ENCODE measurements at regions not wholly inside any gene's neighbourhood (a gene's known extent, or its start where the extent isn't known, plus 50 kb on each side); places are given as distances from the start of the nearest gene placed in this dataset.
"Not testable (repeated sequence)": the region's sequence is repeated elsewhere in the genome, so short reads cannot be mapped to it uniquely, and the experiment has no call there.

DNA sequence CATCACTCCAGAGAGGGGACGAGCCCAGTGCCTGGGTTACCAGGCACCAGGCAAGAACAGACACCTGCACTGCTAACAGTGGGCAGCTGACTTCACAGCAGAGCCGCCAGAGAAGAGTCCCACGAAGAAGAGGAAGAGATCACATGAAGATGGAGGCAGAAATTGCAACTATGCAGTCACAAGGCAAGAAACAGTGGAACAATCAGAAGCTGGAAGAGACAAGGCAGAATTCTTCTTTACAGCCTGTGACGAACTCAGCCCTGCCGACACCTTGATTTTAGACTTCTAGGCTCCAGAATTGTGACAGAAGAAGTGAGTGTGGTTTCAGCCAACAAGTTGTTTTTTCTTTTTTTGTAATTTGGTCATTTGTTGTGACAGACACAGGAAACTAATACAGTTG lies 59.2 kb downstream of the IL12A start:
- no peak for DNase-seq (ENCODE audit: low spot score)

DNA sequence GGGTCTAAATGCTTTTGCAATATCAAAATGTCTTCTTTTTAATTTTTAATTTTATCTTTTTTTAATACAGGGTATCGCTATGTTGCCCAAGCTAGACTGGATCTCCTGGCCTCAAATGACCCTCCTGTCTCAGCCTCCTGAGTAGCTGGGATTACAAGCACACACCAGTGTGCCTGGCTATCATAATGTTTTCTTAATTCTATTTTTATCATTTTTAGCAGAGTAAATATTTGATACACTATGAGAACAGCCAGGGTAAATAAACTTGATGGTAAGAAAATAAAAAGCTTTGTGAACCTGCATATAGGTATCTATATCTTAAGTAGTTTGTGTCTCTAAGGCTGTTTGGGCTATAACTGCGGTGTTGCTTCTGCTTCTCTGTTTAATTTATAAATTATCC lies 60.4 kb downstream of the IL12A start:
- DNase-seq (ENCODE audit: low spot score), result no peak

DNA sequence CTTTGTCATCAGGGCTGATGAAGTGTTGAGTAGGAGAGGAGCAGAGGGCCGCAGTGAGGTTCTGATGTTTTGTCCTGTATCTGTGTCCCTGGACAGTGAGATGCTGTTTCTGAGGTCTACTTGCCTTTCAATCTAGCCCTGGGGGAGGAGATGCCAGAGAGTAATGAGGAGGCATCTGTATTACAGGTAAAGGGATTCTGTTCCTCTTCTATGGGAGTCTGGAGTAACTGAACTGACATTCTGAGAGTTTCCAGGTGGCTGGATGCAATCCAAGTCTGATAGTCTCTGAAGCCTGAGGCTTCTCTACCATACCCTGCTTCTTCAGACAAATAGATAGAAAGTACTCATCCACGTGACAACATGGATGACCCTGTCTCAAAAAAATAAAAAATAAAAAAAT lies 60.9 kb downstream of the IL12A start:
- DNase-seq (ENCODE audit: low spot score), result no peak

DNA sequence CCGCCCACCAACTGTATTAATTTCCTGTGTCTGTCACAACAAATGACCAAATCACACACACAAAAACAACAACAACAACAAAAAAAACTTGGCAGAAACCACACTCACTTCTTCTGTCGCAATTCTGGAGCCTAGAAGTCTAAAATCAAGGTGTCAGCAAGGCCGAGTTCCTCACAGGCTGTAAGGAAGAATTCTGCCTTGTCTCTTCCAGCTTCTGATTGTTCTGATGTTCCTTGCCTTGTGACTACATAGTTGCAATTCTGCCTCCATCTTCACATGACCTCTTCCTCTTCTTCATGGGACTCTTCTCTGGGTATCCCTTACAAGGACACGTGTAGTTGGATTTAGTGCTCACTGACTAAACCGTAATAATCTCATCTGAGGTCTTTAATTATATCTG lies 61.4 kb downstream of the IL12A start:
- DNase-seq (ENCODE audit: low spot score), result no peak

- DNase-seq (ENCODE audit: low spot score), result no peak
Measured at GRCh38 chr3:160052385-160053047, 63.9 kb downstream of the IL12A start.

- DNase-seq (ENCODE audit: low spot score), result no peak
Measured at GRCh38 chr3:160053048-160053391, 64.4 kb downstream of the IL12A start.

DNA sequence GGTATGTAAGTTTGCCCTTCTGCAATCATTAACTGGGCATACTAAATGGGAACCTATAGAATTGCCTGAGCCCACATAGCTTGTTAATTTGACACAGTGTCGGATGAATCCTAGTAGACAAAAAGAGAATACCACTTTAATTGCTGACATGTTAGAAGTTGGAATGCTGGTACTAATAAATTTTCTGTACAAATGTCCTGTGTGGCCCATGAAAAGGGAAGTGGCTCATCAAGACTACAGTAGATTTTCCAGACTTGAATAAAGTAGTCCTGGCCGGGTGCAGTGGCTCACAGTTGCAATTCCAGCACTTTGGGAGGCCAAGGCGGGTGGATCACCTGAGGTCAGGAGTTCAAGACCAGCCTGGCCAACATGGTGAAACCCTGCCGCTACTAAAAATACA lies 66.2 kb downstream of the IL12A start:
- not testable (repeated sequence) for DNase-seq (ENCODE audit: low spot score)

- DNase-seq (ENCODE audit: low spot score), result no peak
Measured at GRCh38 chr3:160055659-160056058, 67.0 kb downstream of the IL12A start.

DNA sequence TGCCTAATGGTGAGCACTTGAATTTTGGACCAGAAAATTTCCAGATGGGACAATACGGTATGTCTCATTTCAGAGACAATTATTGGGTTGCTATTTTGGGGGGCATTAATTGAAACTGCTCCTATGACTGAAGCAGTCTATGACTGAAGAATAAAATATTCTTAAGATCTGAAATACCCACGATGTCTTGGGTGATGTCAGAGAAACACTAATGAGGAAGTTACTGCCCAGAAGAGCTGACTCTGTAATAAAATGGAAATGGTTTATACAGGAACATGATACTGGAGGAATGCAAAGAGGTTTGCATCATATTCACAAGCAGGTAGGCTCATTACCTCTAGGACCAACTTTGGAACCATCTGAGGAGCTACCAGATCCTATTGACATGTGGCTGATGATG lies 68.7 kb downstream of the IL12A start:
- no peak for DNase-seq (ENCODE audit: low spot score)

GRCh38 chr3:160060409-160061027 lies 71.9 kb downstream of the IL12A start:
- DNase-seq (ENCODE audit: low spot score), result no peak

GRCh38 chr3:160061525-160061924 lies 72.9 kb downstream of the IL12A start:
- DNase-seq (ENCODE audit: low spot score), result no peak

DNA sequence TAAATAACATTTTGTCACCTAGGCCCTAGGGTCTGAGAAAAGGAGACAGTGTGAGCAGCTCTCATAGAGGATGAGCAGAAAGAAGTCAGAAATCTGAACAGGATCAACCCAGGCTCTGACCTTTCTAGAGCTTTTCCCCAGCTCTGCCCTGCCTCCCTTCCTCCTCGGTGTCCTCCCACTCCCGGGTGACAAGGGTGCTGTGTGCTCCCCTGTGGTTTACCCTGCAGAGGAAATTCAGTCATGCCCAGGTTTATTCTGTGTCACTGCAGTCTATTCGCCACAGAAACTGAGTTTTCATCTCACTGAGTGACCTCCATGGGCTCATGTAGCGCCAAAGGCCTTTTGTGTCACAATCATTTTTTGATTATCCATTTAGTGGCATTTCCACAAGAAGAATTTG lies 76.6 kb downstream of the IL12A start:
- no peak for DNase-seq (ENCODE audit: low spot score)

- DNase-seq (ENCODE audit: low spot score), result no peak
Measured at GRCh38 chr3:160065786-160066185, 77.2 kb downstream of the IL12A start.

DNA sequence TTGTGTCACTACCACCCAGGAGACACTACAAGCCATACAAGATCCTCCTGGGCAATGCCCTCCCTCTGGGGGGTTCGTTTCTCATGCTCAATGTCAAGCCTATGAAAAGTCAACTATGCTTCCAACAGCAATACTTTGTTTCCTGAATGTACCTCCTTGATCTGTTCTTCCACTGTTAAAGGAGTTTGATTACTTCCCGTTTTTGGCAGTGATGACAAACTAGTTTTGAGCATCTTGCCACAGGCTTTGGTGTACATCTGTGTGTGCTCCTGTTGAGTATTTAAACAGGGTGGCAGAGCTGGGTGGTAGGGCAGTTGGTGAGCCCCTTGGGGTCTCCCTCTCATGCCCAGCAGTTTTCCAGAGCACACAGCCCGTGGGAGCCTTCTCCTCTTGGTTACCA lies 81.4 kb downstream of the IL12A start:
- no peak for DNase-seq (ENCODE audit: low spot score)

DNA sequence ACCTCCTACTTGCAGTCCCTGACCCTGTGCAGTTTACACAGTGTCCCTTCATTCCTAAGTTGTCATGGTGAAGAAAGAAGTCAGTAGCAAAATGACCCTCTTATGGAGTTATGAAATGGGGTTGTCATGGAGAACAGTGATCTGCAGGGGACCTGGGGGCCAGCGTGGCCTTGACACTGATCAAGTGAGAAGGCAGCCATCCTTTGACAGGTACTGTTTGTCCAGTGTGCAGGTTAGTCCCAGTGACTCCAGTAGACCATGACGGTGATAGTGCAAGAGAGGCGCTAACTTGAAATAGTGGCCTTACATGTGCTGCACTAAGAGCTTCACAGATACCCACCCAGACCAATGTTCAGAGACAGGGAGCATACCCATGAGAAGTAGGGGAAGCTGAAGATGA lies 87.9 kb downstream of the IL12A start:
- DNase-seq (ENCODE audit: low spot score), result no peak

GRCh38 chr3:160078533-160078932 lies 89.9 kb downstream of the IL12A start:
- no peak for DNase-seq (ENCODE audit: low spot score)

- no peak for DNase-seq (ENCODE audit: low spot score)
Measured at GRCh38 chr3:160081958-160082533, 93.4 kb downstream of the IL12A start.

DNA sequence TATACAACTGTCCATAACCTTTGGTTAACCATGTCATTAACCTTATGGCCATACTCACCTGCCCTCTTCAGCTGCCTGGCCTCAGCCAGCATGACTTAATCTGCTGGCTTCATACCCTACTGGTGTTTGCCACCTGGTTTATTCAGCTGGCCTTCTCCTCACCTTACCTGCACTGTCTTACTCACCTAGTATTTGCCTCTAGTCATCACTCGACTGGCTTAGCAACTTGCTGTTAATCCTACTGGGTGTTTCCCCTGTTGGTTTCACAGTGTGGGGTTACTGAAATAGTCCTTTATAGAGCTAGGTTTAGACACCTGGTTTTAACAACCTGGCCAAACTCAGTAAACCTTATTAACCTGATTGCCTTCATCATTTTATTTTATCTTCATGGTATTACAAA lies 96.4 kb downstream of the IL12A start:
- no peak for DNase-seq (ENCODE audit: low spot score)

GRCh38 chr3:160088492-160089137 lies 100.0 kb downstream of the IL12A start:
- DNase-seq (ENCODE audit: low spot score), result no peak

DNA sequence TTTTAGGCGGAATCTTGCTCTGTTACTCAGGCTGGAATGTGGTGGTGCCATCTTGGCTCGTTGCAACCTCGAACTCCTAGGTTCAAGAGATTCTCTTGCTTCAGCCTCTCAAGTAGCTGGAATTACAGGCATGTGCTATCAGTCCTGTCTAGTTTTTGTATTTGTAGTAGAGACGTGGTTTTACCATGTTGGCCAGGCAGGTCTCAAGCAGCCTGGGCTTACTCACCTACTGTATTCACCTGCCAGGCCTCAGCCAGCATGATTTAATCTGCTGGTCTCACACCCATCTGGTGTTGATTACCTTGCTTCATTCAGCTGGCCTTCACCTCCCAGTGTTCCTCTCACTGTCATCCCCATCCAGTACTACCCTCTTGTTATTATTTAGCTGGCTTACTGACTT lies 102.0 kb downstream of the IL12A start:
- DNase-seq (ENCODE audit: low spot score), result no peak

- no peak for DNase-seq (ENCODE audit: low spot score)
Measured at GRCh38 chr3:160091441-160091840, 102.8 kb downstream of the IL12A start.

DNA sequence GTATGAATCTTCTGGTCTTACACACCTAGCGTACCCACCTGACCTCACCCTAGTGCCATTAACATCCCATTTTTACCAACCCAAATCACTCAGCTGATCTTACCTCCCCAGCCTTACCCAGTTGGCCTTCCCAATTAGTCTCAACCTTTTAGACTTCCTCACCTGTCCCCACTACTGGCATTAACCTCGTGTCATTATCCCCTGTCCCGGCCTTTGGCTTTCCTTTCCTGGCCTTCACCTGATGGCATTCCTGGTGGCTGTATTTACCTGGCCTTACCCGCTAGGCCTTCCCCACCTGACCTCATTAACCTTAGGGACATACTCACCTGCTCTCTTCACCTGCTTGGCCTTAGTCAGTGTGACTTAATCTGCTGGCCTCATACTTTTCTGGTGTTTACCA lies 104.1 kb downstream of the IL12A start:
- DNase-seq (ENCODE audit: low spot score), result no peak

GRCh38 chr3:160094562-160094961 lies 105.9 kb downstream of the IL12A start:
- no peak for DNase-seq (ENCODE audit: low spot score)

- DNase-seq (ENCODE audit: low spot score), result no peak
Measured at GRCh38 chr3:160097478-160097877, 108.8 kb downstream of the IL12A start.
